HCT116 (cell line): ENCODE measurements at regions not wholly inside any gene's neighbourhood (a gene's known extent, or its start where the extent isn't known, plus 50 kb on each side); places are given as distances from the start of the nearest gene placed in this dataset.

Experiments used
- CBX3 ChIP-seq: IDR thresholded peaks from 2 replicates; pipeline ENCODE4 v1.6.1; 2012; ENCODE audit warnings: low read depth
- CTCF ChIP-seq, 3 experiments: fragments of 200-600 bp in 1 of 3; sonication (generic) in 1 of 3; IDR thresholded peaks in 2 of 3; conservative IDR thresholded peaks in 1 of 3; 2 replicates each; pipeline ENCODE4 v1.5.1; 2012 to 2017; ENCODE audit warnings: low read depth in 2 of 3, low read length in 2 of 3, antibody characterized with exemption in 1 of 3, borderline replicate concordance in 1 of 3, control low read depth in 1 of 3, mild to moderate bottlenecking in 1 of 3, mixed read lengths in 1 of 3, mixed run types in 1 of 3, moderate library complexity in 1 of 3; ENCODE audit not compliant: insufficient read depth in 1 of 3
- JUND ChIP-seq: IDR thresholded peaks from 2 replicates; pipeline ENCODE4 v1.6.1; 2012
- POLR2A ChIP-seq: IDR thresholded peaks from 2 replicates; pipeline ENCODE4 v1.7.0; 2011; ENCODE audit warnings: borderline replicate concordance; ENCODE audit not compliant: insufficient read depth, insufficient read length; ENCODE audit errors: extremely low read depth
- RAD21 ChIP-seq: IDR thresholded peaks from 2 replicates; pipeline ENCODE4 v1.6.1; 2012; ENCODE audit warnings: low read depth, mild to moderate bottlenecking

DNA sequence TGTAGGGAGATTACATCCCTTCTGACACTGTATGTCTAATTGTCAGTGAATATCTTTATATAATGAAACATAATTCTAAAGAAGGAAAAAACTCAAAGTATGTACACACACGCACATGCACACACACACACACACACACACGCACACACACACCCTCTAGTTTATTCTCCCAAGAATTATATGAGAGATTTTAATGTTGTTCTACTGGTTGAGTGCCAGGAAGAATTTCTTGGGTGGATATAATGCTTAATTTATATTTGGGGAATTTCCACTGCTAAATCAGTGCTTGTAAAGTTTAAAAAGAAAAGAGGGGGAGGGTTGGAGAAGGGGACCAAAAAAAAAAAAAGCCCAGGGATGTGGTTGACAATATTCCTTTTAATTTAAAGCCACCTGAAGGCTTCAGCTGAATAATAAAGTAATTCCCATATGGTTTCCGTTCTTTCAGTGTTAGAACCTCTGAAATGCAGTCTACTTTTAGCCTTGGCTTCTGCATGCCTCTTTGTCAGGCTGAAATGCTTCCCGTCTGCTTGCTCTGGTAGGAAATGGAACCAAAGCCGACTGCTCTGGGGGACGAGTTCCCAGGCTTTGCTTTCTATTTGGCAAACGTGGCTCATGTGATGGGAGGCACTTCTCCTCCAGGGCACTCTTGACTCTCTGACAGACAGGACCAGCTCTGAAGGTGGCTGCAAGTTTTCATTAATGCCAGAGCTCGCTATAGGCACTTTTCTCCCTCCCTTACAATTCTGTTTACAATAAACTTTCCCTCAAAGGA, 225.4 kb downstream of the PRL start:
- TF ChIP-seq RAD21, result no peak
- TF ChIP-seq CBX3, result no peak
- no peak for TF ChIP-seq CTCF (IDR thresholded peaks at IDR 0.05 in 2 of 3, conservative IDR thresholded peaks at IDR 0.05 in 1 of 3; ENCODE audit: borderline replicate concordance in 1 of 3, insufficient read depth in 1 of 3, low read depth in 2 of 3, low read length in 2 of 3)
- no peak for TF ChIP-seq POLR2A
- no peak for TF ChIP-seq JUND
